Epithelial cell of proximal tubule (primary cell): ENCODE measurements at regions not wholly inside any gene's neighbourhood (a gene's known extent, or its start where the extent isn't known, plus 50 kb on each side); places are given as distances from the start of the nearest gene placed in this dataset.
"Not testable (repeated sequence)": the region's sequence is repeated elsewhere in the genome, so short reads cannot be mapped to it uniquely, and the experiment has no call there.

Source experiments
- DNase-seq: peaks from one replicate; pipeline ENCODE4 v3.0.0-alpha.2; 2011; ENCODE audit warnings: low read depth
- H3K4me3 ChIP-seq: 2 replicates; pipeline ENCODE4 v1.5.1; 2011; ENCODE audit warnings: low read depth, mild to moderate bottlenecking, low read length
- CTCF ChIP-seq: conservative IDR thresholded peaks from 2 replicates; pipeline ENCODE4 v1.5.1; 2012; ENCODE audit warnings: low read depth, mild to moderate bottlenecking, low read length

- no peak for DNase-seq
- no peak for TF ChIP-seq CTCF
- no peak overlapping the region for H3K4me3 ChIP-seq
Observed at GRCh38 chr7:28332046-28332445, 80.3 kb upstream of the CREB5 start.

GRCh38 chr7:28333548-28333947, 78.8 kb upstream of the CREB5 start:
- not testable (repeated sequence) for H3K4me3 ChIP-seq, DNase-seq

GRCh38 chr7:28336806-28337205, 75.5 kb upstream of the CREB5 start:
- H3K4me3 ChIP-seq: no peak overlapping the region

GRCh38 chr7:28338041-28338440, 74.3 kb upstream of the CREB5 start:
- no peak for TF ChIP-seq CTCF
- DNase-seq: no peak
- no peak overlapping the region for H3K4me3 ChIP-seq

More at GRCh38 chr7:28336806-28337205, 75.5 kb upstream of the CREB5 start:
- DNase-seq: no peak
- no peak for TF ChIP-seq CTCF

- DNase-seq: no peak
- TF ChIP-seq CTCF: no peak
- H3K4me3 ChIP-seq: no peak overlapping the region
Observed at GRCh38 chr7:28343462-28343861, 68.9 kb upstream of the CREB5 start.

- TF ChIP-seq CTCF: no peak
- no peak for DNase-seq
- no peak overlapping the region for H3K4me3 ChIP-seq
Observed at GRCh38 chr7:28346256-28346655, 66.1 kb upstream of the CREB5 start.

- no peak for DNase-seq
- no peak overlapping the region for H3K4me3 ChIP-seq
- TF ChIP-seq CTCF: no peak
Observed at GRCh38 chr7:28346676-28347363, 65.5 kb upstream of the CREB5 start.
